Gastroesophageal sphincter (tissue), 3 donors: ENCODE measurements at regions not wholly inside any gene's neighbourhood (a gene's known extent, or its start where the extent isn't known, plus 50 kb on each side); places are given as distances from the start of the nearest gene placed in this dataset.

Experiments
- POLR2A ChIP-seq, 2 donors: fragments of 450-650 bp; IDR thresholded peaks; one replicate each; pipeline ENCODE4 v1.6.1; 2017; ENCODE audit warnings: antibody characterized with exemption in 2 of 2, mild to moderate bottlenecking in 2 of 2, moderate library complexity in 1 of 2
- POLR2AphosphoS5 ChIP-seq: sonication (generic); formaldehyde crosslinking; IDR thresholded peaks from one replicate; pipeline ENCODE4 v1.6.1; 2017; ENCODE audit warnings: antibody characterized with exemption
- TF ChIP-seq, protein P1 (sequence below), 4 experiments: fragments of 200-600 bp in 2 of 4; fragments of 450-650 bp in 2 of 4; sonication (generic) in 1 of 4; IDR thresholded peaks; one replicate each; pipeline ENCODE4 v1.5.1; 2017 to 2019; ENCODE audit warnings: antibody characterized with exemption in 4 of 4, mild to moderate bottlenecking in 2 of 4, moderate library complexity in 2 of 4

DNA sequence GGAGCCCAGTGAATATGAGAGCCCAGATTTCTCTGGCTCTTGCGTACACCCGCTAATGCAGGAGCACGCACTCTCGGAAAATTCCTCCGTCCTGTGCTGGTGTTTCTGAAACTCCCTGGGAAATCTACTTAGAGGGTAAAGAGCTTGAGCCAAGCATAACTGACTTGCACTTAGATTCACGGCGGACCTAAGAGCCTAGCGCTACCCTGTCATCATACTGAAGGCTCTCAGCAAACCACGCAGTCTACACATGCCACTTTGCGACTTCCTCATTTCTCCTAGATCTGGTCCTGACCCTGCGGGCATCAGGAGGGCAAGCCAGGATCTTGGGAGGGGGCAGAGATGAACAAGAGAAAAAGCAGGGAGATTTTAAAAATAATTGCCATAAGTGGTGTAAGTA lies 324.7 kb downstream of the CD83 start:
- TF ChIP-seq, protein P1, sequence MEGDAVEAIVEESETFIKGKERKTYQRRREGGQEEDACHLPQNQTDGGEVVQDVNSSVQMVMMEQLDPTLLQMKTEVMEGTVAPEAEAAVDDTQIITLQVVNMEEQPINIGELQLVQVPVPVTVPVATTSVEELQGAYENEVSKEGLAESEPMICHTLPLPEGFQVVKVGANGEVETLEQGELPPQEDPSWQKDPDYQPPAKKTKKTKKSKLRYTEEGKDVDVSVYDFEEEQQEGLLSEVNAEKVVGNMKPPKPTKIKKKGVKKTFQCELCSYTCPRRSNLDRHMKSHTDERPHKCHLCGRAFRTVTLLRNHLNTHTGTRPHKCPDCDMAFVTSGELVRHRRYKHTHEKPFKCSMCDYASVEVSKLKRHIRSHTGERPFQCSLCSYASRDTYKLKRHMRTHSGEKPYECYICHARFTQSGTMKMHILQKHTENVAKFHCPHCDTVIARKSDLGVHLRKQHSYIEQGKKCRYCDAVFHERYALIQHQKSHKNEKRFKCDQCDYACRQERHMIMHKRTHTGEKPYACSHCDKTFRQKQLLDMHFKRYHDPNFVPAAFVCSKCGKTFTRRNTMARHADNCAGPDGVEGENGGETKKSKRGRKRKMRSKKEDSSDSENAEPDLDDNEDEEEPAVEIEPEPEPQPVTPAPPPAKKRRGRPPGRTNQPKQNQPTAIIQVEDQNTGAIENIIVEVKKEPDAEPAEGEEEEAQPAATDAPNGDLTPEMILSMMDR (IDR thresholded peaks at IDR 0.05): no peak
- TF ChIP-seq POLR2A (IDR thresholded peaks at IDR 0.05): no peak
- no peak for TF ChIP-seq POLR2AphosphoS5
